CD4-positive, alpha-beta memory T cell (primary cell): ENCODE measurements at regions not wholly inside any gene's neighbourhood (a gene's known extent, or its start where the extent isn't known, plus 50 kb on each side); places are given as distances from the start of the nearest gene placed in this dataset.

Experiments
- CTCF ChIA-PET: fragments of 350-600 bp; sonication (Branson Sonifier 250); formaldehyde crosslinking; loops from one replicate; lab custom pipeline; 2021; ENCODE audit warnings: inconsistent platforms; ENCODE audit not compliant: partially characterized antibody; lab: Charles Lee
- POLR2A ChIA-PET: fragments of 350-600 bp; sonication (Branson Sonifier 250); formaldehyde crosslinking; loops from one replicate; lab custom pipeline; 2021; ENCODE audit not compliant: partially characterized antibody; lab: Charles Lee
- DNase-seq, 5 donors: peaks; one replicate each; pipeline versions ENCODE4 v3.0.0 to v3.0.0-alpha.2; 2020 to 2022; ENCODE audit warnings: mixed read lengths in 1 of 5
- H3K27ac ChIP-seq: one replicate; pipeline ENCODE4 v1.7.0; 2013; ENCODE audit warnings: low read depth, low read length
- H3K27me3 ChIP-seq: 2 replicates; pipeline ENCODE4 v1.7.0; 2013; ENCODE audit warnings: mild to moderate bottlenecking, low read length, moderate library complexity; ENCODE audit not compliant: insufficient read depth
- H3K36me3 ChIP-seq: 2 replicates; pipeline ENCODE4 v1.7.0; 2013; ENCODE audit warnings: mild to moderate bottlenecking, low read length, moderate library complexity; ENCODE audit not compliant: insufficient read depth
- H3K4me1 ChIP-seq: 2 replicates; pipeline ENCODE4 v1.7.0; 2013; ENCODE audit warnings: mild to moderate bottlenecking, low read length, moderate library complexity; ENCODE audit not compliant: insufficient read depth
- H3K4me3 ChIP-seq, 2 donors: one replicate each; pipeline ENCODE4 v1.7.0; 2013; ENCODE audit warnings: low read length in 2 of 2, mild to moderate bottlenecking in 1 of 2
- H3K9me3 ChIP-seq, 2 donors: one replicate each; pipeline ENCODE4 v1.7.0; 2013; ENCODE audit warnings: low read length in 2 of 2, control low read depth in 1 of 2; ENCODE audit not compliant: control insufficient read depth in 1 of 2
- H3K27ac Mint-ChIP-seq, 7 donors: one replicate each; pipeline ENCODE4 v1.8.0; 2020 to 2021; ENCODE audit warnings: mixed read lengths in 7 of 7, mild to moderate bottlenecking in 6 of 7, inconsistent platforms in 3 of 7, moderate library complexity in 3 of 7
- H3K27me3 Mint-ChIP-seq, 2 donors: one replicate each; pipeline ENCODE4 v1.8.0; 2020 to 2021; ENCODE audit warnings: mixed read lengths in 2 of 2
- H3K36me3 Mint-ChIP-seq, 2 donors: one replicate each; pipeline ENCODE4 v1.8.0; 2020 to 2021; ENCODE audit warnings: mixed read lengths in 2 of 2, inconsistent platforms in 1 of 2, mild to moderate bottlenecking in 1 of 2
- H3K4me1 Mint-ChIP-seq, 4 donors: one replicate each; pipeline ENCODE4 v1.8.0; 2020 to 2021; ENCODE audit warnings: mixed read lengths in 4 of 4, mild to moderate bottlenecking in 1 of 4
- H3K4me3 Mint-ChIP-seq, 8 donors: one replicate each; pipeline ENCODE4 v1.8.0; 2020 to 2021; ENCODE audit warnings: mixed read lengths in 8 of 8, mild to moderate bottlenecking in 7 of 8, moderate library complexity in 6 of 8, inconsistent platforms in 3 of 8
- H3K9me3 Mint-ChIP-seq, 8 donors: one replicate each; pipeline ENCODE4 v1.8.0; 2020 to 2021; ENCODE audit warnings: mixed read lengths in 8 of 8, mild to moderate bottlenecking in 5 of 8, inconsistent platforms in 3 of 8, moderate library complexity in 1 of 8
- intact Hi-C: fragments of 100-400 bp; cut with micrococcal nuclease; formaldehyde crosslinking; loops from one replicate; pipeline ENCODE4 v1.15.1; 2023

- Mint-ChIP-seq H3K4me1 (no peaks in the 10 kb centered on the region), H3K36me3 (no peaks in the 10 kb centered on the region), H3K27ac (no peak overlapping the region), H3K4me3 (no peak overlapping the region), H3K9me3 (peaks cover 0 to 3% (median 0%) of the 10 kb centered on the region in 8 donors), H3K27me3 (no peaks in the 10 kb centered on the region)
- no peaks in the 10 kb centered on the region for H3K36me3 ChIP-seq
- no peaks in the 10 kb centered on the region for H3K4me1 ChIP-seq
- no peaks in the 10 kb centered on the region for H3K9me3 ChIP-seq
- intact Hi-C loops = no loop called here
- ChIA-PET POLR2A (no interaction called here), CTCF (no interaction called here)
- no peaks in the 10 kb centered on the region for H3K27me3 ChIP-seq
- H3K27ac ChIP-seq = no peak overlapping the region
- DNase-seq = no peak
- no peak overlapping the region for H3K4me3 ChIP-seq
Measured at GRCh38 chr3:115330430-115330829, 183.3 kb upstream of the ZBTB20 start.

- Histone ChIP-seq H3K4me3 (no peak overlapping the region), H3K27ac (no peak overlapping the region), H3K4me1 (no peaks in the 10 kb centered on the region), H3K9me3 (no peaks in the 10 kb centered on the region), H3K36me3 (no peaks in the 10 kb centered on the region), H3K27me3 (no peaks in the 10 kb centered on the region)
- Mint-ChIP-seq H3K27ac (no peak overlapping the region), H3K36me3 (no peaks in the 10 kb centered on the region), H3K9me3 (peaks cover 0 to 2% (median 0%) of the 10 kb centered on the region in 8 donors), H3K4me3 (no peak overlapping the region), H3K27me3 (no peaks in the 10 kb centered on the region), H3K4me1 (no peaks in the 10 kb centered on the region)
- POLR2A ChIA-PET = no interaction called here
- no peak for DNase-seq
- CTCF ChIA-PET = no interaction called here
- intact Hi-C loops = no loop called here
Measured at GRCh38 chr3:115332998-115333397, 185.9 kb upstream of the ZBTB20 start.

GRCh38 chr3:115336836-115337235, 189.7 kb upstream of the ZBTB20 start:
- no peak overlapping the region for H3K27ac ChIP-seq
- no peak overlapping the region for H3K4me3 ChIP-seq
- intact Hi-C loops = no loop called here
- no peaks in the 10 kb centered on the region for H3K36me3 ChIP-seq
- H3K4me1 Mint-ChIP-seq = no peaks in the 10 kb centered on the region
- POLR2A ChIA-PET = no interaction called here
- H3K36me3 Mint-ChIP-seq = no peaks in the 10 kb centered on the region
- no peaks in the 10 kb centered on the region for H3K9me3 ChIP-seq
- no peak overlapping the region for H3K4me3 Mint-ChIP-seq
- H3K4me1 ChIP-seq = no peaks in the 10 kb centered on the region
- peaks cover 0 to 2% (median 0%) of the 10 kb centered on the region in 8 donors for H3K9me3 Mint-ChIP-seq
- H3K27me3 Mint-ChIP-seq = no peaks in the 10 kb centered on the region
- no peak overlapping the region for H3K27ac Mint-ChIP-seq
- DNase-seq = no peak
- CTCF ChIA-PET = no interaction called here
- H3K27me3 ChIP-seq = no peaks in the 10 kb centered on the region

- CTCF ChIA-PET = no interaction called here
- H3K9me3 ChIP-seq = no peaks in the 10 kb centered on the region
- no peaks in the 10 kb centered on the region for H3K36me3 Mint-ChIP-seq
Measured at GRCh38 chr3:115340586-115340985, 193.5 kb upstream of the ZBTB20 start.

GRCh38 chr3:115341208-115341607, 194.1 kb upstream of the ZBTB20 start:
- Mint-ChIP-seq H3K9me3 (no peaks in the 10 kb centered on the region), H3K4me3 (no peak overlapping the region), H3K36me3 (no peaks in the 10 kb centered on the region), H3K4me1 (no peaks in the 10 kb centered on the region), H3K27me3 (no peaks in the 10 kb centered on the region), H3K27ac (no peak overlapping the region)
- Histone ChIP-seq H3K36me3 (no peaks in the 10 kb centered on the region), H3K4me1 (no peaks in the 10 kb centered on the region), H3K27me3 (no peaks in the 10 kb centered on the region), H3K9me3 (no peaks in the 10 kb centered on the region), H3K4me3 (no peak overlapping the region), H3K27ac (no peak overlapping the region)
- ChIA-PET POLR2A (no interaction called here), CTCF (no interaction called here)
- intact Hi-C loops = no loop called here
- no peak for DNase-seq

More at GRCh38 chr3:115340586-115340985, 193.5 kb upstream of the ZBTB20 start:
- Mint-ChIP-seq H3K9me3 (no peaks in the 10 kb centered on the region), H3K27me3 (no peaks in the 10 kb centered on the region), H3K4me1 (no peaks in the 10 kb centered on the region), H3K27ac (no peak overlapping the region), H3K4me3 (no peak overlapping the region)
- POLR2A ChIA-PET = no interaction called here
- no peaks in the 10 kb centered on the region for H3K27me3 ChIP-seq
- intact Hi-C loops = no loop called here
- H3K27ac ChIP-seq = no peak overlapping the region
- H3K4me3 ChIP-seq = no peak overlapping the region
- DNase-seq = no peak
- no peaks in the 10 kb centered on the region for H3K36me3 ChIP-seq
- no peaks in the 10 kb centered on the region for H3K4me1 ChIP-seq

GRCh38 chr3:115347737-115348136, 200.6 kb upstream of the ZBTB20 start:
- no peaks in the 10 kb centered on the region for H3K4me1 ChIP-seq
- no peaks in the 10 kb centered on the region for H3K27me3 ChIP-seq
- H3K9me3 ChIP-seq = no peaks in the 10 kb centered on the region
- Mint-ChIP-seq H3K9me3 (peaks cover 0 to 3% (median under 1%) of the 10 kb centered on the region in 8 donors), H3K36me3 (no peaks in the 10 kb centered on the region), H3K4me1 (no peaks in the 10 kb centered on the region), H3K4me3 (no peak overlapping the region), H3K27ac (no peak overlapping the region), H3K27me3 (no peaks in the 10 kb centered on the region)
- H3K4me3 ChIP-seq = no peak overlapping the region
- no peak overlapping the region for H3K27ac ChIP-seq
- H3K36me3 ChIP-seq = no peaks in the 10 kb centered on the region
- intact Hi-C loops = no loop called here
- POLR2A ChIA-PET = no interaction called here
- CTCF ChIA-PET = no interaction called here
- no peak for DNase-seq

- no peak overlapping the region for H3K27ac ChIP-seq
- ChIA-PET POLR2A (no interaction called here), CTCF (no interaction called here)
- H3K9me3 Mint-ChIP-seq = peaks cover 2 to 6% (median 4%) of the 10 kb centered on the region in 8 donors
- no peak for DNase-seq
- H3K4me3 Mint-ChIP-seq = no peak overlapping the region
- intact Hi-C loops = no loop called here
- H3K36me3 Mint-ChIP-seq = no peaks in the 10 kb centered on the region
- no peaks in the 10 kb centered on the region for H3K4me1 Mint-ChIP-seq
- no peaks in the 10 kb centered on the region for H3K9me3 ChIP-seq
- no peaks in the 10 kb centered on the region for H3K27me3 Mint-ChIP-seq
- H3K27ac Mint-ChIP-seq = no peak overlapping the region
- H3K4me3 ChIP-seq = no peak overlapping the region
- no peaks in the 10 kb centered on the region for H3K27me3 ChIP-seq
- no peaks in the 10 kb centered on the region for H3K36me3 ChIP-seq
- H3K4me1 ChIP-seq = no peaks in the 10 kb centered on the region
Measured at GRCh38 chr3:115348412-115348811, 201.3 kb upstream of the ZBTB20 start.
